HG03469 (cell line): ENCODE measurements at regions not wholly inside any gene's neighbourhood (a gene's known extent, or its start where the extent isn't known, plus 50 kb on each side); places are given as distances from the start of the nearest gene placed in this dataset.

Experiments
- ATAC-seq: cut with Tn5 transposase; IDR thresholded peaks from one replicate; pipeline ENCODE4 v1.9.1; 2021; ENCODE audit warnings: mild to moderate bottlenecking, moderate library complexity, moderate number of reproducible peaks; ENCODE audit not compliant: unreplicated experiment

- no peak for ATAC-seq
These were observed 82.6 kb upstream of the SLC24A5 start for GRCh38 chr15:48038221-48038620.

GRCh38 chr15:48040166-48040817 is 80.5 kb upstream of the SLC24A5 start:
- ATAC-seq = no peak

- ATAC-seq = no peak
These were observed 79.3 kb upstream of the SLC24A5 start for GRCh38 chr15:48041454-48041853.

- ATAC-seq = no peak
These were observed 73.9 kb upstream of the SLC24A5 start for GRCh38 chr15:48046813-48047438.

GRCh38 chr15:48049736-48050135 is 71.1 kb upstream of the SLC24A5 start:
- no peak for ATAC-seq

GRCh38 chr15:48052946-48053345 is 67.8 kb upstream of the SLC24A5 start:
- ATAC-seq = no peak

GRCh38 chr15:48058371-48058770 is 62.4 kb upstream of the SLC24A5 start:
- no peak for ATAC-seq

GRCh38 chr15:48059791-48060190 is 61.0 kb upstream of the SLC24A5 start:
- ATAC-seq = no peak

GRCh38 chr15:48060396-48060795 is 60.4 kb upstream of the SLC24A5 start:
- no peak for ATAC-seq

GRCh38 chr15:48061605-48062004 is 59.2 kb upstream of the SLC24A5 start:
- ATAC-seq = no peak

- no peak for ATAC-seq
These were observed 58.5 kb upstream of the SLC24A5 start for GRCh38 chr15:48062148-48062872.

- no peak for ATAC-seq
These were observed 57.3 kb upstream of the SLC24A5 start for GRCh38 chr15:48063411-48063985.

- ATAC-seq = no peak
These were observed 56.4 kb upstream of the SLC24A5 start for GRCh38 chr15:48064421-48064820.

GRCh38 chr15:48066456-48066855 is 54.3 kb upstream of the SLC24A5 start:
- no peak for ATAC-seq
